ENCODE measurements at regions not wholly inside any gene's neighbourhood (a gene's known extent, or its start where the extent isn't known, plus 50 kb on each side); places are given as distances from the start of the nearest gene placed in this dataset.
"Not testable (repeated sequence)": the region's sequence is repeated elsewhere in the genome, so short reads cannot be mapped to it uniquely, and the experiment has no call there.

DNA sequence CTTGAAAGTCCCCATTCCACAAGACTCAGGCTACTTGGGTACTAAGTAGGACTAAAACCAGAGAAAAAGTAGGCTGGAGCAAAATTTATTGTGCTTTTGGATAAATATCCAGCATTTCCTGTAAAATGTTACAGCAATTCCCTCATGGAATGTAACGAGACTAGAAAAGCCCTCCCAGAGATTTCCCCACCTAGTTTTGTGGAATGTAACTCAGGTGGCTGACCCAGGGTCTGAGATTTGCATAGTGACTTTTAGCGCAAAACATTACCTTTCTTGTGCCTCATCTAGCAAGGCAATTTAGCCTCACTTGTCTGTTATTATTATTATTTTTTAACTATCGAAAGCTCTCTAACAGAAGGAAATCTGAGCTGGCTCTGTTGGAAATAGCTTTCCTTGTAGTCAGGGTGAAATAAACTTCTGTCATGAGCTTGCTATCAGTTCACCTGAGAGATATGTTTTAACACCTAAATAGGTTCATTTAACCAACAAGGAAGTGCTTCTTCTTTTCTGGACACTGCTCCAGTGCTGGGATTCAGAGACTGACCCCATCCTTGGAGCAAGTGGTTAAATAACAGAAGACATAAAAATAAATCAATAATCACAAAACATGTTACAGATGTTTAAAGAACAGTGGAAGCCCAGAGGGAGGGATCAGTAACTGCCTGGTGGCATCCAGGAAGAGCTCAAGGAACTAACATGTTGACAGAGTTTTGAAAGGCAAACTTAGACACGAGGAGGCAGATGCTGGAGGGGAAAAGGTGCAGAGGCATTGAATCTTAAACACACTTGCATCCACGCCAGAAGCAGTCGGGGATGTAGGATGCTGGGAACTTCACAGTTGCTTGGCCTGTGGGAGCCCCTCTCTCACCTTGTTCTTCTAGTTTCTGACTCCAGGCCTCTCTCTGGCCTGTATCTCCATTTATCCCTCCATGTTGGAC, 68.3 kb upstream of the RHOU start:
- no peak for DNase-seq
- intact Hi-C loops (cut with DNase I), result no loop called here

DNA sequence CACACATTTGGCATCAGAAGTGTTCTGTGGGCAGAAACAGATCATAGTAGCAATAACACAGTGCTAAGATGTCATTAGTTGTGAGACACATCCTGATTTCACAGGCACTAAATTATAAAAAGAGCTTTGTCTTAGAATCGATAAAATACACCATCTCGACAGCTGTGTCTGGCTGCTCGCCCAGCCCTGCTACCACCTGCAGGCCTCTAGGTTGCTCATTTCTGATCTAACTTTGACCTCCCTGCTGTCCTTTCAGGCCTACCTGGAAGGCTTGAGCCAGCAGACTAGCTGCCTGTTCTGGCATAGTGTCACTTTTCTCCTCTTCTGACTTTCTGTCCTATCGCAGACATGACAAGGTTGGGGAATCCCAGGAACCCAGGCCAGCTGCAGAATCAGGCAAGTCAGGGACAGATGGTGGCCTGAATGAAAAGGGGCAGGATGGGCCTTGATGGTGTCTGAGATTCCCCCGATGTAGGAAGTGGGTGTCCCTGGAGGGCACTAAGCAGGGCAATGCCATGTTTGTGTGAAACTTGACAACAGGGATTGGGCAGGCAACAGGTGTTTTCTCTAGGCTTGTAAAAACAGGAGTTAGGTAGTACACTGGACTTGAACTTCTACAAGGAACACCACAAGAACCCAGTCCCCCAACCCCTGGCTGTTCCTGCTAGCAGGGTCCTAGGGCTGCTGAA, 66.6 kb upstream of the RHOU start:
- DNase-seq, result no peak
- intact Hi-C loops (cut with DNase I), result no loop called here

DNA sequence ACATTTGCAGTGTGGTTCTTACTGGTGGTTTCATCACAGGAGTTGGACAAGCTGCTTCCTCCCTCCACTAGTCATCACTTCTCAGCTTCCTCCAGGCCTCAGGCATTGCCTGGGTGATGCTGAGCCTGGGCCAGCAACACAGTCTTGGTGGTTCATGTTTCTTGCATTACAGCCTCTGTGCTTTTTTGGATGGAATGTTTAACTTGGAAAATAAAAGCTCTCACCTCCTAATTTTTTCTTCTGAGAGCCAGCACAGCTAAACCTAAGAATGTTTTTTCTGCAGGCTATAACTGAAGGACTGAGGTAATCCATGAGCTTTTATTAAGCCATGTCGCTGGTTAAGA, 66.1 kb upstream of the RHOU start:
- DNase-seq, result no peak
- intact Hi-C loops (cut with DNase I), result no loop called here

DNA sequence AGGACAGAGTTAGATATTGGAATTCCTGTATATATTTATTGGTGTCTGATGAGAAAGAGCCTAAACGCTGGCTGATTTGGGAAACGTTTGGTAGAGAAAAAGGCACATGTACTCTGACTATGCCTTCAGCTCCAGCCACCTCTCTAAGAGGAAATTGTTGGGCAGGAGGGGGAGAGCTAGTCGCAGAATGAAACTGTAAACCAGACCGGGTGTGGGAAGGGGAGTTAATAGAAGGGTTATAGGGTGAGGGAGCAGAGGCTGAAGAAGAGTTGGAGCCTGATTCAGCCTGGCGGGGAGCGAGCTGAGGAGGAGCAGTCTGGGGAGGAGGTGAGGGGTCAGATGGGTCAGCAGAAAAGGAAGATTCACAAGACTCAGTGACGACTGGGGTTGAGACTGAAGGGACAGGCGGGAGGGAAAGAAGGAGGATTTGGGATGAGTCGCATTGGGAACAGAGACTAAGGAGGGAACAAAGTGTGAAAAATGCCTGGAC, 54.2 kb upstream of the RHOU start:
- intact Hi-C loops (cut with DNase I), result not testable (repeated sequence)

DNA sequence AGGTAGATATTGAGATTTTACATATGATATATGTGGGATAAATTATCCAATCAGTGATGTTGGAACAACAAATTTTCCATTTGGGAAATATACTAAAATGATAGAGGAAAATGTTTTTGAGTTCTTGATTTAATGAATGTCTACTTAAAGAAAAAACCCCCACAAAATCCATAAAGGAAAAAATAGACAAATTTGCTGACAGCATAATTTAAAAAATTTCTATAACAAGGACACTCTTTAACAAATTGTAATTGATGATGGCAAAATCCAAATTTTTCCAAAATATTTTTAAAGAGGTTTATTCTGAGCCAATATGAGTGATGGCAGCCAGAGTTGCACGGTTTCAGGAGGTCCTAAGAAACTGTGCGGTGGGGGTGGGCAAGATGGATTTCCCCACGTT, 51.9 kb upstream of the RHOU start:
- intact Hi-C loops (cut with DNase I), result no loop called here
- DNase-seq, result no peak

More for the DNA sequence above, 54.2 kb upstream of the RHOU start:
- DNase-seq, result not testable (repeated sequence)

DNA sequence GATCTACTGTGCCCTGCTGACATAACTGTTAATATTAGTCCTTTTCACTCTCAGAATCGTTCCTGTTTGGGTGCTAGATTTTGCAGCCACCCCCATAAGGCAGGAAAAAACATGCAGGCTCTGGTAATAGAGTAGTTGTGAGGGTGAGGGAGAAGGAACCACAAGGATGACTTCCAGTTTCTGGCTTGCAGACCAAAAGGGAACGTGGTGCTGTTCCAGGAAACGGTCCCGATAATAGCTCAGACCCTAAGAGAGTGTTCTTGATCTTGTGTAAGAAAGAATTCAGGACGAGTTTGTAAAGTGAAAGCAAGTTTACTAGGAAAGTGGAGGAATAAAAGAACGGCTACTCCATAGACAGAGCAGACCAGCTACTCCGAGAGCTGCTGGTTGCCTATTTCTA, 50.7 kb upstream of the RHOU start:
- intact Hi-C loops (cut with DNase I), result no loop called here
- no peak for DNase-seq

DNA sequence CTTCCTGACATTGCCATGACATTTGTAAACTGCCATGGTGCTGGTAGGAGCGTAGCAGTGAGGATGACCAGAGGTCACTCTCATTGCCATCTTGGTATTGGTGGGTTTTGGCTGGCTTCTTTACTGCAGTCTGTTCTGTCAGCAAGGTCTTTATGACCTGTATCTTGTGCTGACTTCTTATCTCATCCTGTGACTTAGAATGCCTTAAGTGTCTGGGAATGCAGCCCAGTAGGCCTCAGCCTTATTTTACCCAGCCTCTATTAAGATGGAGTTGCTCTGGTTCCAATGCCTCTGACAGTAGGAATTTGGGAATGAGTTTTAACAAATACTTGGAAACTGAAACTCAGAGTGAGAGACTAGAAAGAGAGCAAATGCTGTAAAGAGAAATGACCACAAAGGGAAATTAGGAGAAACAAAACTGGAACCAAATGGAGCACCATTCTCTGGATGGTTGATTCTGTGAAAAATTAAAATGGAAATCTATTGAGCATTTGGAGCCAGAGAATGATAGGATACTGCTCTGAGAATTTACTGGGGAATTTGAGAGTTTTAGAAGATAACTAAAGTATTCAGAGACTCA, 50.1 kb upstream of the RHOU start:
- intact Hi-C loops (cut with DNase I), result no loop called here
- no peak for DNase-seq

All from posterior cingulate gyrus (tissue), 11 donors.